Hepatic stellate cell (primary cell): ENCODE measurements at regions not wholly inside any gene's neighbourhood (a gene's known extent, or its start where the extent isn't known, plus 50 kb on each side); places are given as distances from the start of the nearest gene placed in this dataset.
A peak's percentile ranks its signal among the peaks of the same experiment; 100 is the strongest.

ENCODE experiments used
- DNase-seq: peaks from one replicate; pipeline ENCODE4 v3.0.0; 2011; ENCODE audit warnings: low spot score

- DNase-seq = no peak
These were observed 297.9 kb downstream of the IRF8 start for GRCh38 chr16:86196687-86197391.

- DNase-seq = no peak
These were observed 299.5 kb downstream of the IRF8 start for GRCh38 chr16:86198206-86199118.

GRCh38 chr16:86199182-86199581 lies 300.2 kb downstream of the IRF8 start:
- DNase-seq = no peak

- peak; percentile 55 for DNase-seq
These were observed 301.1 kb downstream of the IRF8 start for GRCh38 chr16:86199871-86200695.

GRCh38 chr16:86200722-86201121 lies 301.8 kb downstream of the IRF8 start:
- DNase-seq = no peak

GRCh38 chr16:86201746-86202145 lies 302.8 kb downstream of the IRF8 start:
- no peak for DNase-seq

- no peak for DNase-seq
These were observed 303.3 kb downstream of the IRF8 start for GRCh38 chr16:86202267-86202666.

- DNase-seq = no peak
These were observed 303.9 kb downstream of the IRF8 start for GRCh38 chr16:86202760-86203426.

GRCh38 chr16:86203557-86204275 lies 304.8 kb downstream of the IRF8 start:
- DNase-seq = no peak

GRCh38 chr16:86205521-86206245 lies 304.6 kb upstream of the FOXF1 start:
- DNase-seq = no peak

GRCh38 chr16:86207350-86207749 lies 303.0 kb upstream of the FOXF1 start:
- no peak for DNase-seq

- no peak for DNase-seq
These were observed 301.1 kb upstream of the FOXF1 start for GRCh38 chr16:86209202-86209601.

GRCh38 chr16:86210403-86211193 lies 299.7 kb upstream of the FOXF1 start:
- DNase-seq = no peak

- DNase-seq = no peak
These were observed 299.1 kb upstream of the FOXF1 start for GRCh38 chr16:86211265-86211664.

GRCh38 chr16:86211800-86212199 lies 298.5 kb upstream of the FOXF1 start:
- DNase-seq = no peak

GRCh38 chr16:86212706-86213436 lies 297.5 kb upstream of the FOXF1 start:
- DNase-seq = no peak

GRCh38 chr16:86213437-86214205 lies 296.7 kb upstream of the FOXF1 start:
- DNase-seq = no peak
